Astrocyte (in vitro differentiated cells and primary cell): ENCODE measurements at regions not wholly inside any gene's neighbourhood (a gene's known extent, or its start where the extent isn't known, plus 50 kb on each side); places are given as distances from the start of the nearest gene placed in this dataset.

Experiments
- CTCF ChIP-seq: IDR thresholded peaks from 2 replicates; pipeline ENCODE4 v1.5.1; 2011; ENCODE audit warnings: low read depth, mild to moderate bottlenecking, inconsistent platforms, low read length, moderate library complexity; ENCODE audit not compliant: insufficient read depth
- EZH2 ChIP-seq: IDR thresholded peaks from 2 replicates; pipeline ENCODE4 v1.6.1; 2012; ENCODE audit warnings: mild to moderate bottlenecking, low read length, inconsistent platforms; ENCODE audit not compliant: insufficient read depth

DNA sequence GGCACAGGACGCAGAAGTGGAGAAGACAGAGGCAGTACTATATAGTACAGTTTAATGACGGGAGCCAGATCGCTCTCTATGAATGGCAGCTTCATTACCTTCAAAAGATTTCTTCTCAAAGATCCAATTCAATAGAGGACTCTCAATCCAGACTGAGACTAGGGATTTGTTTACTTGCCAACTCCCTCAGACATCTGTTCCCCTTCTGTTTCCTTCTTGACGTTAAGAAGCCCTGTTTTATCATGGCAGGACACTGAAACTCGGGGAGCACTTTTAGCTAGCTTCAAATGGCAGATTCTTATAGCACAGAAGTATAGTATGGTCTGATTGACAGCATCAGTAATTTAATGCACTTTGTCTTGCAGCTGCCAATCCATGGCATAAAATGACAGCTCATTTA lies 747.3 kb upstream of the C9orf72 start:
- TF ChIP-seq CTCF (no peak), EZH2 (no peak)
